Kidney glomerular epithelial cell (primary cell): ENCODE measurements at regions not wholly inside any gene's neighbourhood (a gene's known extent, or its start where the extent isn't known, plus 50 kb on each side); places are given as distances from the start of the nearest gene placed in this dataset.

Source experiments
- DNase-seq: peaks from one replicate; lab custom pipeline; 2025; lab: John Stamatoyannopoulos, UW

- no peak for DNase-seq
Observed at GRCh38 chr2:168338803-168339437, 91.5 kb upstream of the STK39 start.

DNA sequence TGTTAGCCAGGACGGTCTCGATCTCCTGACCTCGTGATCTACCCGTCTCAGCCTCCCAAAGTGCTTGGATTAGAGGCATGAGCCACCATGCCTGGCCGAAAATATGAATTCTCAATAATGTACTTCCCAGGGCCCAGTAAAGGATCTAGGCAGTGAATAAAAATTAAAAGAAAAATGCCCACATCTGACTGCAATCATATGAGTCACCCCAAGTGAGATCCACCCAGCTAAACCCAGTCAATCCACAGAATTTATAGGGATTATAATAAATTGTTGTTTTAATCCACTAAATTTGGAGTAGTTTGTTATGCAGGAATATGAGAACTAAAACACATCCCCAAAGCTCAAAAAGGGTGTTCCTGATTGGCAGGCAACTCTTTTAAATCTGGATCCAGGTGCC is 93.5 kb upstream of the STK39 start:
- no peak for DNase-seq

- no peak for DNase-seq
Observed at GRCh38 chr2:168343586-168343985, 96.2 kb upstream of the STK39 start.

DNA sequence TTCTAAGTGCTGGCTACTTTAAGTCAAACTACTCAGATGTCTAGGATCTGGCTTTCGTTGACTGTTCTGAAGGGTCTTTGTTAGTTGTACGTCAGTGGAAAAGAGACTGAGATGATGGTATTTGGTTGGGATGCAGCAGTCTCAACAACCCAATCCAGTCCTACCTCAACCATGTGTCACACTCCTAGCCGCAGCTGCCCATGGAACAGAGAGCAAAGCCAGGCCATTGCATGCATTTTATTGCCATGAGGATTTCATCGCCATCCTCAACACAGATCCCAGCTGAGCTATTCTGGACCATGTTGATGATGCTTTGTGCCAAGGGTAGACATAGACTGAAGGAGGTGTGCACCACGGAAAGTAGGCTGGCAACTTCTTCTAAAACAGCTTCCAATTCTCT is 97.3 kb upstream of the STK39 start:
- DNase-seq = no peak

- DNase-seq = no peak
Observed at GRCh38 chr2:168345601-168346000, 98.2 kb upstream of the STK39 start.

GRCh38 chr2:168346725-168347477 is 99.5 kb upstream of the STK39 start:
- DNase-seq = peak; percentile 77

DNA sequence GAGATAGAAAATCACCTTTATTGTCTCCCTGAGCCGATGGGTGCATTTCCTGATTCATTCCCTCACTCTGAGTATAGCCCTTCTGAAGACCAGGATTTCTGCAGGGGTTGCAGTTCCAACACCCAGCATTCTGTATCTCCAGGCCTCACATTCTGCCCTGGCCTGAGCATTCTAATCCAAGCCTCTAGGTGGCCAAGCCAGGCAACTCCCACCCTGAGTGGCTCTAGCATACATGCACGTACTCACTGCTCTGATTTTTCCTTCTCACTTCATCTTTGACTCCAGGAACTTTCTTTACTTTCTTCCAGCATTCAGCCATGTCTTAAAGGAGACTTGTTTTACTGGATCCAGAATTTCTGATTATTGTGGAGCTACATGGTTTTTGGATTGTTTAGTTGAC is 100.7 kb upstream of the STK39 start:
- no peak for DNase-seq

DNA sequence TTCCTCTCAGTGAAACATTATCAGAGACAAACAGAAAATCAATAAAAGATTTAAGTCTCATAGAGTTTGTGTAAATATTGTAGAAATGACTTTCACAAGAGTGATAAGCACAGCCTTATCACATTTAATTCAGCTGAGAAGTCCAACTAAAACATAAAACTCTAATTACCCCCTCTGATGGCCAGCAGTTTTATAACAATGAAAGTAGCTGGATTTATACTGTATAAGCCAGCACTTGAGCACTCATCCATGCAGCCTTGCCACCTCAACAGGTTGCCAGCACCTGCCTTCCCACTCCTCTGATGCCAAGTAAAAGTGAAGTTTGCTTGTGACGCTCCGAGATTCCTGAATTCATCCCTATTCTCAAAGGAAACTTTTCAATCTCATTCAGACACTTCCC is 103.0 kb upstream of the STK39 start:
- DNase-seq = peak; percentile 0

- DNase-seq = no peak
Observed at GRCh38 chr2:168353251-168353650, 102.8 kb upstream of the CERS6 start.

DNA sequence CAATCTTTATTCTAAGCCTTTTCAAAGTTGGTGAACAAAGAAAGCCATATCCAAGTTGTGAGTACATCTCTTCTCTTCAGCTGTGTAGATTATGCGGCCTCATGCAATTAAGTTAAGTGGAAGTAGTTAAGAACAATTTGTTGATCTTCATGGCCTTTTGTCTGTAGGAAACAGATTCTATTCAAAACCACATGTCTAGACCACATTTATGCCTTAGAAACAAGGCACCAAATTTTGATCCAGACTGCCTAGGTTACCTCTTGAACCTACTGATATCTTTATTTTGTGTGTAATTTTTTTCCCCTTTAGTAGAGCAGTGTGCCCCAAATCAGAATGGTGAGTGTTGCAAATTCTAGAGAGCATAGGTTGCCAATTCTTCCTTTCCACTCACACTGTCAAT is 101.6 kb upstream of the CERS6 start:
- no peak for DNase-seq

DNA sequence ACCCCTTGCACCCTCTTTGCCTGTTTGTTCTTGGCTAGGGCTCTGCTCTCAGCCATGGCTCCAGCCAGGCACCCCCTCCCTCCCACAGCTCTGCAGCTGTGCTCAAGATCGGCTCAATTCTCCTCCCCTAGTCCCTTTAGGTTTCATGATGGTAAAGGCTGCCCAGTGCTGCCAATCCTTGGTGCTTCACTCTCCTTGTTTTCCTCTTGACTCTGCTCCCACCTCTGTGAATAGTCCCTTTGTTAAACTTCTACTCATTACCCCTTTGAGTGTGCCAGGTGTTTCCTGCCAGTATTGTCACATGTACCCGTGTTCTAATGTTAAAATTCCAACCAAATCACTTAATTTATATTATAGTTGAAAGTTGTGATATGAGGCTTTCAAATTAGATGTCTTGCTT is 101.0 kb upstream of the CERS6 start:
- DNase-seq = no peak

DNA sequence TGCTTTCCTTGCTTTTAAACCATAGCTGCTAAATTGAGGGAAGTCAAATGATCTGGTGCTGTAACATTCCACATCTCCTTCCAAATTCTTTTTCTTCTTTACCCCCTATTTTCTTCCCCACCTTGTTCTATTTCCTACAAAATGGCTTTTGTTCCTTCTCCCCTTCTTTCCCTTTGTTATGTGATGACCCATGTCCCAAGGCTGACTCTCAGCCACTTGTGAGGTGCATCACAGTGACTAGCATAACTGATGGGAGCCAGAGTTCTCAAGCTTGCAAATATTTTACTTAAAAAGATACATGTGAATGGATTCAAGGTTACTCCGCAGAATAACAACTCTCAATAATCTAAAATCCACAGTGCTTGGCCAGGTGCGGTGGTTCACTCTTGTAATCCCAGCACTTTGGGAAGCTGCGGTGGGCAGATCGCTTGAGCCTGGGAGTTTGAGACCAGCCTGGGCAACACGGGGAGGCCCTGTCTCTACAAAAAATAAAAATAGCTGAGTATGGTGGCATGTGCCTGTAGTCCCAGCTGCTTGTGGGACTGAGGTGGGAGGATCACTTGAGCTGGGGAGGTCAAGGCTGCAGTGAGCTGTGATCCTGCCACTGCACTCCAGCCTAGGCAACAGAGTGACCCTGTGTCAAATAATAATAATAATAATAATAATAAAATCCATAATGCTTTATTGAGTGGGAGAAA is 100.1 kb upstream of the CERS6 start:
- DNase-seq = no peak

- no peak for DNase-seq
Observed at GRCh38 chr2:168356477-168356835, 99.6 kb upstream of the CERS6 start.

GRCh38 chr2:168357797-168358472 is 98.1 kb upstream of the CERS6 start:
- DNase-seq = no peak

DNA sequence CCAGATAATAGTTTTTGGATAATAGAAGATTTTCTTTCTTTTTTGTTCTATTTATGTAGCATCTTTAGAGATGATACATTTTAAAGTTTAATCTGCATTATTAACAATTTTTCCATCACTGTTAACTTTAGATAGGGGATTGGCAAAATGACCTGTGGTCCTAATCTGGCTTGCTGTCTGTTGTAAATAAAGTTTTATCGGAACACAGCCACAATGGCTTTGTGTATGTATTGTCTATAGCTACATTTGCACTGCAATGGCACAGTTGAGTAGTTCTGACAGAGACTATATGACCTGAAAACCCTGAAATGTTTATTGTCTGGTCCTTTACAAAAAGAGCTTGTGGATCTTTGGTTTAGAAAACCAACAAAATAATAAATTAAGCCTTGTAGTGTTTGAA is 97.0 kb upstream of the CERS6 start:
- no peak for DNase-seq

GRCh38 chr2:168363347-168364092 is 92.6 kb upstream of the CERS6 start:
- no peak for DNase-seq

GRCh38 chr2:168365094-168365621 is 90.9 kb upstream of the CERS6 start:
- no peak for DNase-seq

DNA sequence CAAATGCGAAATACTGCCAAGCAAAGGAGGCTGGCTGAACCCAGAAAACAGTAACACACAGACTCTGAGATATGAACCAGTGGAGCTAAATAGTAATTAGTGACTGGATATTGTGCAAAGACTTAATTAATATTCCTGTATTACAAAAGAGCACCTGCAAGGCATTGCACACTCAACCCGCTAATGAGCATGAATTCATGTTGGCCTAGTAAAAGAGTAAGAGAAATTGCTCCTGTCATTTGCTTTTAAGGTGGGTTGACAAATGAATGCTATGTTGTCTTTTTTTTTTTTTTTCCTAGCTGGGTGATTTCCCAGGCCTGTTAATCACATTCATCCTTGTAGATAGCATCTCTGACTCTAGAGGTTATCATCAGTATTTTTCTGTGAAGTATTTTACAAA is 87.0 kb upstream of the CERS6 start:
- no peak for DNase-seq

GRCh38 chr2:168371273-168372019 is 84.6 kb upstream of the CERS6 start:
- DNase-seq = no peak

DNA sequence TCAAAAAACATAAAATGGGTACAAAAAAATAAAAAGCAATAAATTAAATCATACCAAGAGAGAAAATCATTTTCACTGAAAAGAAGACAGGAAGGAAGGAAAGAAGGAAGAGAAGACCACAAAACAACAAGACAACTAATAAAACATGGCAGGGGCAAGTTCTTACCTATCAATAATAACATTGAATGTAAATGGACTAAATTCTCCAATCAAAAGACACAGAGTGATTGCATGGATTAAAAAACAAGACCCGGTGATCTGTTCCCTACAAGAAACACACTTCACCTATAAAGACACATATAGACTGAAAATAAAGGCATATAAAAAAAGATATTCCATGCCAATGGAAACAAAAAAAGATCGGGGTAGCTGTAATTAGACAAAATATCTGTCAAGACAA is 82.6 kb upstream of the CERS6 start:
- no peak for DNase-seq

DNA sequence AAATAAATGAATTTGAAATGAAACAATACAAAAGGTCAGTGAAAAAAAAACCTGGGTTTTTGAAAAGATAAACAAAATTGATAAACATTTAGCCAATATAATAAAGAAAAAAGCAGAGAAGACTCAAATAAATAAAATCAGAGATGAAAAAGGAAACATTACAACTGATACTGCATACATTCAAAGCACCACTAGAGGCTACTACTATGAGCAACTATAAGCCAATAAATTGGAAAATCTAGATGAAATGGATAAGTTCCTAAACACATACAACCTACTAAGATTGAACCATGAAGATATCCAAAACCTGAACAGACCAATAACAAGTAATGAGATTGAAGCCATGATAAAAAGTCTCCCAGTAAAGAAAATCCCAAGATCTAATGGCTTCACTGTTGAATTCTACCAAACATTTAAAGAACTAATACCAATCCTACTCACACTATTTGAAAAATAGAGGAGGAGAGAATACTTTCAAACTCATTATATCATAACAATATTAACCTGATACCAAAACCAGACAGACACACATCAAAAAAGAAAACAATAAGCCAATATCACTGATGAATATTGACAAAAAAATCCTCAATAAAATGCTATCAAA is 80.8 kb upstream of the CERS6 start:
- no peak for DNase-seq
